Uterus (tissue), 2 donors: ENCODE measurements at regions not wholly inside any gene's neighbourhood (a gene's known extent, or its start where the extent isn't known, plus 50 kb on each side); places are given as distances from the start of the nearest gene placed in this dataset.

Source experiments
- CTCF ChIP-seq, 4 experiments: fragments of 200-600 bp in 2 of 4; fragments of 450-650 bp in 2 of 4; sonication (generic) in 2 of 4; IDR thresholded peaks; one replicate each; pipeline ENCODE4 v1.5.1; 2016 to 2019; ENCODE audit warnings: antibody characterized with exemption in 4 of 4, mild to moderate bottlenecking in 2 of 4, moderate library complexity in 1 of 4
- POLR2A ChIP-seq, 2 donors: fragments of 450-650 bp; IDR thresholded peaks; one replicate each; pipeline ENCODE4 v1.6.1; 2016; ENCODE audit warnings: antibody characterized with exemption in 2 of 2, mild to moderate bottlenecking in 1 of 2, moderate library complexity in 1 of 2

GRCh38 chr16:82563401-82563800 lies 63.4 kb upstream of the CDH13 start:
- TF ChIP-seq CTCF (IDR thresholded peaks at IDR 0.05) = no peak
- TF ChIP-seq POLR2A (IDR thresholded peaks at IDR 0.05) = no peak
